ENCODE measurements at regions not wholly inside any gene's neighbourhood (a gene's known extent, or its start where the extent isn't known, plus 50 kb on each side); places are given as distances from the start of the nearest gene placed in this dataset.

DNA sequence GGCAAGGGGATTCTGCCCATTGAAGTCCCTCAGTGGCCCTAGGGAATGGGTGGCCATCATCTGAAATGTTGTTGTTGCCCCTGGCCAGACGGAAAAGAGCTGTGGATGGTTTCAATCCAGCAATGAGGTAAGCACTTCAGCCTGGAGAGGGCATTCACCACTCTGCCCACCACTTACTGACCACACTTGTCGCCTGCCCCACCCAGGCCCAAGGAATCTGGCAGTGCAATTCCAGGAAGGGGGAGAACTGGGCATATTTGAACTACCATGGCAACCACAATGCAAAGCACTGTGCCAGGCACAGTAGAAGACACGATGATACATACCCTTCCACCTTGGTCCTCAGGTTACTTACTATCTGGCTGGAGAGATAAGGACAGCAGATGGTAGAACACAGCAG lies 161.6 kb downstream of the PDGFRA start:
- TF ChIP-seq SIN3A (IDR thresholded peaks at IDR 0.05; ENCODE audit: borderline replicate concordance, insufficient read depth, low read length) (no peak), REST (IDR thresholded peaks at IDR 0.05; ENCODE audit: insufficient read depth in 1 of 2, low read depth in 2 of 2, low read length in 2 of 2) (no peak), FOXP2 (optimal IDR thresholded peaks at IDR 0.05; ENCODE audit: borderline replicate concordance, extremely low read depth, extremely low read length, insufficient read depth) (no peak), POLR2AphosphoS5 (IDR thresholded peaks at IDR 0.05; ENCODE audit: low read depth, low read length) (no peak), TAF1 (IDR thresholded peaks at IDR 0.05; ENCODE audit: borderline replicate concordance, insufficient read depth, low read length) (no peak)

- TF ChIP-seq TAF1 (IDR thresholded peaks at IDR 0.05; ENCODE audit: borderline replicate concordance, insufficient read depth, low read length) (no peak), SIN3A (IDR thresholded peaks at IDR 0.05; ENCODE audit: borderline replicate concordance, insufficient read depth, low read length) (no peak), REST (IDR thresholded peaks at IDR 0.05; ENCODE audit: insufficient read depth in 1 of 2, low read depth in 2 of 2, low read length in 2 of 2) (no peak), FOXP2 (optimal IDR thresholded peaks at IDR 0.05; ENCODE audit: borderline replicate concordance, extremely low read depth, extremely low read length, insufficient read depth) (no peak), POLR2AphosphoS5 (IDR thresholded peaks at IDR 0.05; ENCODE audit: low read depth, low read length) (no peak)
Observed at GRCh38 chr4:54391104-54391503, 162.0 kb downstream of the PDGFRA start.

- TF ChIP-seq SIN3A (IDR thresholded peaks at IDR 0.05; ENCODE audit: borderline replicate concordance, insufficient read depth, low read length) (no peak), REST (IDR thresholded peaks at IDR 0.05; ENCODE audit: insufficient read depth in 1 of 2, low read depth in 2 of 2, low read length in 2 of 2) (no peak), POLR2AphosphoS5 (IDR thresholded peaks at IDR 0.05; ENCODE audit: low read depth, low read length) (no peak), FOXP2 (optimal IDR thresholded peaks at IDR 0.05; ENCODE audit: borderline replicate concordance, extremely low read depth, extremely low read length, insufficient read depth) (no peak), TAF1 (IDR thresholded peaks at IDR 0.05; ENCODE audit: borderline replicate concordance, insufficient read depth, low read length) (no peak)
Observed at GRCh38 chr4:54392479-54392878, 163.4 kb downstream of the PDGFRA start.

- TF ChIP-seq REST (IDR thresholded peaks at IDR 0.05; ENCODE audit: insufficient read depth in 1 of 2, low read depth in 2 of 2, low read length in 2 of 2) (no peak), SIN3A (IDR thresholded peaks at IDR 0.05; ENCODE audit: borderline replicate concordance, insufficient read depth, low read length) (no peak), TAF1 (IDR thresholded peaks at IDR 0.05; ENCODE audit: borderline replicate concordance, insufficient read depth, low read length) (no peak), FOXP2 (optimal IDR thresholded peaks at IDR 0.05; ENCODE audit: borderline replicate concordance, extremely low read depth, extremely low read length, insufficient read depth) (no peak), POLR2AphosphoS5 (IDR thresholded peaks at IDR 0.05; ENCODE audit: low read depth, low read length) (no peak)
Observed at GRCh38 chr4:54393243-54393642, 164.2 kb downstream of the PDGFRA start.

DNA sequence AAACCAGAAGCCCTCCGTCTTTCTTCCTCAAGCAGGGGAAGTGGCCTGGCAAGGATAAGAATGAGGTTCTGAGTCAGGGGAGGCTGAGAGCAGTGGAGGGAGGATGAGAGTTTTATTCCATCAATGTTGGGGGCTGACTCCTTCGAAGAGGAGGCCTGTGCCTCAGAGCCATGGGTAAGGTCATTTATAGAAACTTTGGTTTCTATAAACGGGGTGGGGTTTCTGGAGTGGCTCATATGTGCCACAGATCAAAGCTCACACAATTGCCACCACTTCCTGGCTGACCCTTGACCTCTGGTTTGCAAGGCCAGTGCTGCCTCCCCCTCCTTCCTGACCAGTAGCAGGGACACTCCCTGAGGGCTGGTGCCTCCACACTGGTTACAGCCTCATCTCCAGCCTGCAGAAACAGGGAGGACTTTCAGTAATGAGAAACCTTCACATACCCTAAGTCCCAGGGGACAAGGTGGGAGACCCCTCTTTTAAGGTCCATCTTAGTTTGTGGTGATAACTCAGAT lies 166.0 kb downstream of the PDGFRA start:
- TF ChIP-seq REST (IDR thresholded peaks at IDR 0.05; ENCODE audit: insufficient read depth in 1 of 2, low read depth in 2 of 2, low read length in 2 of 2) = no peak
